ENCODE measurements at regions not wholly inside any gene's neighbourhood (a gene's known extent, or its start where the extent isn't known, plus 50 kb on each side); places are given as distances from the start of the nearest gene placed in this dataset.

DNA sequence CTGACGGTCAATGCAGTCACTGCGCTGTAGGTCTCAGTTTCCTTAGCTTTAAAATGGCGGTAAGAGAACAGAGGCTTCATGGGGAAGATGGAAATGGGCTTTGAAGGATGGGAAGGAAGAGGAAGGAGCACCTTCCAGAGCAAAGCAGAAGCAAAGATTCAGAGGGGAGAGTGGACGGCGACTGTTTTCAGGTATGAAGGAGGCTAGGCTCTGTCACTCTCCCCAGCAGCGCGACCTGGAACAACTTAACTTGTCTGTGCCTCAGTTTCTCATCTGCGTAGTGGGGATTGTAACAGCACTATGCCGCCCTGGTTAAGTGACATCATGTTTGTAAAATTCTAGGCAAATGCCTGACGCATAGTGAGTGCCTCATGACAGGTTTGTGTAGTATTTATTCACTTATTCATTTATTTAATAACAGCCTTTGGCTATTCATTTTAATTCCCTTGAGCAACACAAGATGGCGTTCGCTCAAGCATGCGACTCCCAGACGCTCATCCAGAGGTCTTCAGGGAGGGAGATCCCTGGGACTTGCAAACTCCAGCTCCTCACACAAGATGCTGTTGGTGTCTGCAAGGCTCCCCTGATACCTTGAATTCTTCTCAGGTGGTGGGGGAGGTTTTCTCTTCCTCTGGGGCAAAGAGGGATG, 336.3 kb downstream of the DYSF start:
- FAIRE-seq = no peak

DNA sequence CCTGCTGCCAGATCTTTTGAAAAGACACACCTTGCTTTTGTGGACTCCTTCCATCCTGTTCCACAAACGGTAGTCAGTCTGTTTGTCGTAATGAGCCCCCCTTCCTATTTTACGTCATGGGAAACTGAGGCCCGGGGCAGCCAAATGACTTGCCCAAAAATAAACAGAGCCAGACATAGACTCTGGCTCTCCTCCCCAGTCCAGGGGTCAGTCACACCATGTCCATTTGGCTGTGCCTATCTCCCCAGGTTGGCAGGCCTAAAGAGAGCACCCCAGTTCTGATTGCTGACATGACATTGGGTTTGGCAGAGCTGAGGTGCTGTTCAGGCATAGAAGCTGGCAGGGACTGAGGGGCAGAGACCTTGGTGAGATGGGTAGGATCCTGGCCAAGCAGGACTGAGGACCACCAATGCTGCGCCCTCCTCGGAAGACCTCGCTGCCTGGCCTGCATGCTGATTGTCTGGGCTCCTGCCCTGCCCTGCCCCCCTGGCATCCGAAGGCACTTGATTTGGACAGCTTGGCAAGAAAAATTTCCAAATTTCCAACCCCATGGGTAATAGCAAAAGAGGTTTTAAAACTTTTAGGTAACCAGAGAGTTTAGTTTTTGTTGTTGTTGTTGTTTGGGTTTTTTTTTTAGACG, 335.4 kb downstream of the DYSF start:
- no peak for FAIRE-seq

DNA sequence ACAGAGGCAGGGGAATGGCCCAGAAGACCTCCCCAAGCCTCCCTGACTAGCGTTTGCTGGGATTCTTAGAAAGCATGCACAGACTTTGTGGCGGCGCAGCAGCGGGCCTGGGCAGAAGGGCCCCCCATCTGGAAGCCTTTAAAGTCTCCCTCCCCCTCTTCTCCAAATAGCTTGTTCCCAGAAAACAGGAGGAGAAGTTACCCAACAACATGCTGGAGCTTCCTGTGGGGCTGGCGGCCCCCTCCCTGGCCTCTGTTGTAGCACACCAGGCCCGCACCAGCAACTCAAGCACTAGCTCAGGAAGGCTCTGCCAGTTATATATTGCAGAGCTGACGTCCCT, 334.8 kb downstream of the DYSF start:
- no peak for FAIRE-seq

DNA sequence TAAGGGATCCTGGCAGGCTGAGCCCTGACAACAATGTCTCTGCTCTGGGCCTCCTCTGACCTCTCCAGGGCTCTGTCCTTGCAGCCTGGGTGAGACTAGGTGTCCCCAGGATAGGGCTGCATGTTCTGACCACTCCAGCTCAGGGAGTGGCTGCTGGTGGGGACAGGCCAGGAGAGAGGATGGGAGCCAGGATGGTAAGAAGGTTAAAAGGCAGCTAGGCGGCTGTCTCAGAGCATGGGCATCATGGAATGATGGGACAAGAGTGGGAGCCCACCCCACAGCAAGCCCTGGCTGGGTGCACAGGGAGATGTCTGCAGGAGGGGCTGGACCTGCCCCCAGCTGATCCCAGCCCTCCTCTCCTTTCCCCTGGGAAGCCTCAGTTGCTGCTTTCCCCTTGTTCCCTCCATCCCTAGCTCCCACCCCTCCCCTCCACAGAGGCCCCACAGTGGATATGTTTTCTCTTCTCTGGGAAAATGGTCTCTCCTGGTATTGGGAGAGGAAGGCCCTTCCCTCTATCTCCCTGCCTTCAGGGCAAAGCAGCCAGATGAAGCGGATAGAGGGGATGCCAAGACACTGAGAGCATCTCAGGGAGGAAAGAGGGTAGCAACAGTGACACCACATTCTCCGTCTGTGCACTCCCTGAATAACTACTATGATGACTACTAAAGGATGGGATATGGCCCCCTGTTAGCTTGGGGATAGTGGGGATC, 334.3 kb downstream of the DYSF start:
- no peak for FAIRE-seq

DNA sequence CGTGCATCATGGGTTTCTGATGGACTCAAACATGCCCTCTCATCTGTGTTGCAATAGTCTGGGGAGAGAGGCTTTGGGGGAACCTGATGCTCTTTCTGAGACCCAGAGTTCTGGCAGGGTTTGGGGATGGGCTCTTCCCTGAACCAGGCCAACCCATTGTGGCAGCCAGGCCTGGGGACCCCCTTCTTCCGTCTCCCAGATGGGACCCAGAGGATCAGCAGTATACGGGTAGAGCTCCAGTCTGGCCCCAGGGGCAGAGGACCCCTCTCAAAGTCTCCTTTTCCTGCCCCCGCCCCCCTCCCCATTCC, 333.7 kb downstream of the DYSF start:
- FAIRE-seq = no peak

DNA sequence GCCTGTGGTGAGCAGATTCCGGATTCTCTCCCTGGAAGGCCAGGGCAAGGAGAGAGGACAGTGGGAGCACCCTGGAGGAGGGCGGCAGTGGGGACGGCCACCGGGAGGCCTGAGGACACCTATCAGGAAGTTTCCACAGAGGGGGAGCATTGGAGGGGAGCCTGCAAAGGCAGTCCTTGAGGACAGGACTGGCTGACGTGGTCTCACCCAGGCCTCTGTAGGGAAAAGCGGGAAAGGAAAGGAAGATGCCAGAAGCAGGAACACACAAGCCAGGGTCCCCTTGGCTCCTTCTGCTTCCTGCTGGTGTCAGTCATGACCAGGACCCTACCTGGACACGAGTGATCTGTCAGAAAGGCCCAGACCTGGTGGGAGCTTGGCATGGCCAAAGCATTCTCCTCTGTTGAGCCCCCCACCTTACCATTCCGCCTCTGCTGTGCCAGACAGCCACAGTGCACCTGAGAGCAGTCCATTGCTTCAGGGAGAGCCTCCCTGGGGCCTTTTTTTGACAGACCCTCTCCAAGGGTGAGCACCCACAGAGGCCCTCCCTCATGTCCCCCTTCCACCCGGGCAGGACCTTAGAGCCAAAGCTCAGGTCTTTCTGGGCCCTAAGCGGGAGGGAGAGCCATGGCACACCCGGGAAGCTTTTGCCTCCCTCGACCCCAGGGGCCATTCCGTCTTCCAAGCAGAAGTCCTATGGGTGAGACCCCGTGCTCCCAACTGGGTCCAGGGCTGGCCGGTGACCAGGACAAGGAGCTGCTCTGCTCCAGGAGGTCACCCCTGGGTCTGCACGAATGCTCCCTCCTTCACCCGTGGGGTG, 333.1 kb downstream of the DYSF start:
- no peak for FAIRE-seq

DNA sequence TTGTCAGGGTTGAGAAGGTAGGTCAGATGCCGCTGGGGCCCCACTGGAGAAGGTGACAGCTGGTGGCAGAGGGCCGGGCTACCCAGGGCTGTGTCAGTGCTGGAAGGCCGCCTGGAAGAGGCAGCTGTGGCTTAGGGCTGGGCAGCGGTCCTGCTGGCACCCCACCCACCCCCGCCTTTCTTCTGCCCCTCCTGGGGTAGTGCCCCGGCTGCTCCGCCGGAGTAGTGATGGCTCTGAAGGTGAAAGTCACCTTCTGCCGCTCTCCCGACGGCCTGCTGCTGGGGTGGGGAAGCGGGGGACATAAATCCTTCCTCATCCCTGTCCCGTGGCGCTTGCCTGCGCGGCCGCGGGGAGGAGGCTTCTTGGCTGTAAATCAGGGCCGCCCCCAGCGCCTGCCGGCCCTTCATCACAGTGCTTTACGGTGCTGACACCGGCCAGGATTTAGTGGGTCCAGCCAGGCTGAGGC, 332.2 kb downstream of the DYSF start:
- FAIRE-seq = no peak

DNA sequence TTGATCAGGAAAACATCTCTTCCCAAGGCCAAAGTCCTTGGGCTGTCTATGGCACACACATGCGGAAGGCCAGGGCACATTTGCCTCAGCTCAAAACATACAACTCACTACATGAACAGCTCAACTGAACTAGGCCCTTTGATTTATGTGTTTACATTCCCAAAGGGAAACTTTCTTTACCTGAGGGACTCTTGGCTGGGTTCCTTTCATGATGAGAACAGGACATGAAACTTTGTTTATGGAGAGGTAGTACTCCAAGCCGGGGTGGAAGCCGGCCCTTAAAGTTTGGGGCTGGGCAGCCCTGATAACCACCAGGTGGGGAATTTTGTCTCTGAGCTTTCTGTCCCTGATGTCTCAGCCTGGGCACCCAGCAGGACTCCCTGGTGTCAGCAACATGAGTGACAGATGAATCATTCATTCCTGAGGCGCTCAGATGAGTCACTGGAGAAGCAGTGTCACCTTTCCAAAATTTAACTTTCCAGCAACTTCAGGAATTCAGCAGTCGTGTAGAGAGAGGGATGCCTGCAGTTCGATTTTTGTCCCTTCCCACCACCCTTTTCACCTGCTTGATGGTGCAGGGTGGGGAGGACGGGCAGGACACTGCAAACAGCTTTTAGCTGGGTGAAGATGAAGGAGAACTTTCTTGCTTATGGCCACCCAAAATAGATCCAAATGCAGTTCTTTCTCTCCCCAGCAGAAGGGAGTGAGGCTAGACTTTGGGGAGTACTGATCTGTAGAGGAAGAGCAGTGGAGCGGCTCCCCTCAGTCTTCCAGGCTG, 331.6 kb downstream of the DYSF start:
- no peak for FAIRE-seq

DNA sequence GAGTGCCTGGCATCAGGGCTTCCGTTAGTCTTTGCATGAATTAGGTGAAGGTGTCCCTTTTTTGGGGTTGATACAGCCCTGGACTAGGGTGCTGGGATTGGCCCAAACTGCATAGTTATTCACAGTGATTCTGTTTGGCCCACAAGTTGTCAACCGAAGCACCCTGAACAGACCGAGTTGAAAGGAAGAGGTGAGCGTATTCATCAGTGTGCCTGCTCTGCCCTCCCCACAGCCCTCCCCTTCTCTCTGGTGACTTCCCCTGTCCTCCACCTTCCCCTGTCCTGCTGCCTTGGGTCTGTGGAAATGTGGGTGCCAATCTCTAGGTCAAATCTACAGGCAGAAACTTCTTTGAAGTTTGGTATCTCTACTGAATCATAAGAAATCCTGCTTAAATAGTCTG, 330.5 kb downstream of the DYSF start:
- no peak for FAIRE-seq

DNA sequence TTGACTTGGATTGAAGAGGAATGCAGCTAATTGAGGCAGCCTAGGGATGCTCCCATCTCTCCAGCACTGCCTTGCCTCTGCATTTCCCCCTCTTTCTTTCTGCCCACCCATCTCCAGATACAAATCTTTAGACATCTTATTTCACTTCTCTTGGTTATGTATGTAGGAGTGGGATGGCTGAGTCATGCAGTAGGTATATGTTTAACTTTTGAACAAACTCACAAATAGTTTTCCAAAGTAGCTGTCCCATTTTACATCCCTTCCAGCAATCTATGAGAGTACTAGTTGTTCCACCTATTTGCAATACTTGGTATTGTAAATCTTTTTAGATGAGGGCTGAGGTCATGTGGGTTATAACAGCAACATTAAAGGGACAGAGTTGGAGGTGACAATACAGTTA, 329.9 kb downstream of the DYSF start:
- no peak for FAIRE-seq

DNA sequence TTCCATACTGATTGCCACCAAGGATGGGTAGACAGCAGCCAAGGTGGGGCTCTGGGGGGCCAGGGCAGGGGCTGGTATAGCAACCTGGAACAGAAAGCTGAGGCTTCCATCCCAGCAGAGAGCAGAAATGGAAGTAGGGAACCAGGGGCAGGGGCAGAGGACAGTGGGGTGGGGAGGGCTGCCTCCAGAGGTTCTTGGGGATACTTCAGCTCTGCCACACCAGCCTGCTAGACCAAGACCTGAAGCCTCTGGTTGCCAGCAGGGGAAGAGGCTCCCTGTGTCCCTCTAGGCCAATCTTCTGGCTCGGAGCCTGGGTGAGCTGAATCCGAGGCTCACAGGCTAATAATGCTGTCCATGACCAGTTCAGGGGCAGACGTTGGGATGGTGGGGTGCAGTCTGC, 329.0 kb downstream of the DYSF start:
- no peak for FAIRE-seq

DNA sequence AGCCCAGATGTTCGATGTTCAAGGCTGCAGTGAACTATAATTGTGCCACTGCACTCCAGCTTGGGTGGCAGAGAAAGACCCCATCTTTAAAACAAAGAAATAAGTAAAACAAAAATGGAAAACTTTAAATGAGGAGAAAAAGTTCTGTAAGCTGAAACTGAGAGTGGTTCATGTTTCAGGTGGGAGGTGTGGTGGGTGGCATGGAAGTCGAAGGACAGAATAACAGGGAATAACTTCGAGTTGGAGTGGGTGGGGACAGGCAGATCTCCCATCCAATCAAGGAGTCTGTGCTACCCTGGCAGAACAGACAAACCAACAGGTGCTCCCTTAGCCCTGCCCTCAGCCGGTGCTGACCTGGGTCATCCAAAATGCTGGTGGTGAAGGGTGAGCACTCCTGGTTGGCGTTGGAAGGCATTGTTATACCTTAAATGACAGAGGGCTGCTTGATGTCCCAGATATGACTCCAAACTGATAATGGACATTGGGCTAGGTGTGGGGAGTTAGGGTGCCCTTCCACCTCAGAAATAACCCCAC, 328.4 kb downstream of the DYSF start:
- no peak for FAIRE-seq

DNA sequence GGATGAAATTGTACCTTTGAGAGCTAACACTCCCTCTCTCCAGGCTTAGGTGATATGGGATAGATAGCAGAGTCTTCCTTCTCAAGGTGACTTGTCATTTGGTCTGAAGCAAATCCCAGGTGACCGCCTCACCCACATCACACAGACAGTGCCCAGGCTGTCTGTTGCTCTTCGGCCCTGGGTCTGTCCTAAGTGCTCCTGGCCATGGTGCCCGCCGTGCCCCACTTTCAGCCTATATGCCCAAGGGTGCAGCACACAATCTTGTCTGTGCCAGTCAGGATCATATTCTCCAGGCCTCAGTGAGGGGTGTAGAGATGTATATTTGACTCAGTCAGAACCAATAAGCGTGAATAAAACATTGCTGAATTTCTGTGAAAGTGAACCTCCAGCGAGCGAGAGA, 326.8 kb downstream of the DYSF start:
- FAIRE-seq = no peak

DNA sequence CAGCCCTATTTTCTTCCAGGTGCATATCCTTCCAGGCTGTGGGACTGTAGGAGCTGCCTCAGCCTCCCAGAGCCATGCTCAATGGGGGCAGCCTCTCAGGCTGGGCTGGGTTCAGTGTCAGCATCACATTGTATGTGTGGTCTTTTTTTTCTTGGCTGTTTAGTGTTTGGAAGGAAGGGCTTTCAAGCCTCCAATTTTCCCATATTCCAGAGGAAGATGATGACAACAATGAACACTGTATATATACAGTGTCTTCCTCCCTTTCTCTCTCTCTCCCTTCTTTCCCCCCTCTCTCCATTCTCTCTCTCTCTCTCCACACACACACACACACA, 326.4 kb downstream of the DYSF start:
- FAIRE-seq = no peak

DNA sequence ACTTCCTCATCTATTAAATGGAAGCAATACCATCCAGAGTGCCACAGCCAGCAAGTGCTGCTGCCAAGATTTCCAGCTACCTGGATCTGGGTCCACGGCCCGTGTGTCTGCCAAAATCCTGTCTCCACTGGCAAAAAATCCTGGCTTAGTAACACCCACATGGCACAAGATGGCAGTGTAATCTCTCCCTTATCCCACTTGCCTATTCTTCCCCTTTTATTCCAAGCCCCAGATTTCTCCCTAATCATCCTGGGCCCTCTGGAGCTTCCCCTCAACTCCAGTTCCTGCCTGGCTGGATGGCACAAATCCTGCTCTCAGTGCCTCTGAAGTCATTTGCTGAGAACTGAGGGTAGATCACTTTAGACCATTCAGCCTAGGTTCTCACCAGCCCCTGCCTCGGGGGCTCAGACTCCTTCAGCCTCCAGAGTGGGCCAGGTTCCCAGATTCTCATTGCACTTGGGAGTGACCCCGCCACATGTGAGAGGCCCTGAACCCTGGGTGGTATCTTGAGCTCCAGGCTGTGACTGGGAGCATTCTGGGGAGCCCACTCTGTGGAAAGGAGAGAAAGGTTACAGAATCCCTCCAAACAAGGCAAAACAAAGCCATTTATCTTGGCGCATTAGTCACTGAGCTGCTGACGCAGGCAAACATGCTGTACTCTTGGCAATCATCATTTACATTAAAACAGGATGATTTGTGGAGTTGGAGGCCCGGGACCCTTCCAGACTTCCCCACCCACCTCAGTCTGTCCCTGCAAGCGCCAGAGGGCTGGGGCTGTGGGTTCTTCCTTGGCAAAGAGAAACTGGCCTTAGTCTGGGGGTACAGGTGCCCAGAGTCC, 325.8 kb downstream of the DYSF start:
- FAIRE-seq = no peak

DNA sequence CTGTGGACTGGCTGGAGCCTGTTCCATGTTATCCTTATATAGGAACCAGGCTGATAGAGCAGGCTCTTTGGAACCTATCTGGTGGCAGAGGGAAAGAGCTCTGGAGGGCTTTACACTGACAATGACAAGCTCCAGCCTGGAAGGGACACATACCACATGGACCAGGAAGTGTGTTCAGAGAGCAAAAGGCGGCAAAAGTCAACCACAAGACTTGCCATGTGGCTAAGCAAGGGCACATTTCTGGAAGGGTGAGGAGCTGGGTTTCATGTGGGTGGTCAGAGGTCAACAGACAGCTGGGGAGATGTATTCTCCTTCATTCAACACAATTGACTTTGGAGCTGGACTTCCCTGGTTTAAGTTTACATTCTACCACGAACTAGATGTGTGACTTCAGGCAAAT, 325.2 kb downstream of the DYSF start:
- no peak for FAIRE-seq

DNA sequence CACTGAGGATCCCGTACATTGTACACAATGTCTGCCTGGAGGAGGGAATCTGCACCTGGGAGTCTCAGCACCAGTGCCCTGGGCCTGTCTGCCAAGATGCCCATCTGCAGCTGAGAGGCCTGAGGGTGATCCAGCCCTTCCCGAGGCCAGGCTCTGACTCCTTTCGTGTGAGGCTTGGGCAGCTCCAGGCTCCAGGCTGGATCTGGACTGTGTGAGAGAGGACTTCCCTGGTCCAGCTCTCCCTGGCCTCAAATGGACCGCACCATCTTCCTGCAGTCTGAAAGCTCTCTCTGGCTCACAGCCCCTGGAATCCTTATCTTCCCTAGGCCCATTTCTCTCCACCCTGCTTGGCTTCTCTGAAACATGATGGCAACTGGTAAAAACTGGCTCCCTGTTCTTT, 324.6 kb downstream of the DYSF start:
- no peak for FAIRE-seq

DNA sequence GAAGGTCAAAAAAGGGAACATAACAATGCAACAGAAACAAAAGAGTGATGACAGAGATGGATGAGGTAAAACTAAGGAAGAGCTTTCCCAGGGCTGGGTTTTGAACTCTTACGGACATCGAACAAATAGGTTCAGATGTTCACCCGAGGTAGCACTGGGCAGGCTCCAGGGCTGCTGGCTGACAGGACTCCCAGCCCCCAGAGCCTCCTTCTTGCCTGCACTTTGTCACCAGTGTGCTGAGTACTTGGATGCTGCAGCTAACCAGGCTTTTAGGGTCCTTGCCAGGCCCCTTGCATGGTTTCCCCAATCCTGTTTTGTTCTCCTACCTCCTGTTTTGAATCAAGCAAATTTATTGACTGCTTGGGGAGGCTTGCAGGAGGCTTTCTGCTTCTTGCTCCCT, 322.9 kb downstream of the DYSF start:
- no peak for FAIRE-seq

DNA sequence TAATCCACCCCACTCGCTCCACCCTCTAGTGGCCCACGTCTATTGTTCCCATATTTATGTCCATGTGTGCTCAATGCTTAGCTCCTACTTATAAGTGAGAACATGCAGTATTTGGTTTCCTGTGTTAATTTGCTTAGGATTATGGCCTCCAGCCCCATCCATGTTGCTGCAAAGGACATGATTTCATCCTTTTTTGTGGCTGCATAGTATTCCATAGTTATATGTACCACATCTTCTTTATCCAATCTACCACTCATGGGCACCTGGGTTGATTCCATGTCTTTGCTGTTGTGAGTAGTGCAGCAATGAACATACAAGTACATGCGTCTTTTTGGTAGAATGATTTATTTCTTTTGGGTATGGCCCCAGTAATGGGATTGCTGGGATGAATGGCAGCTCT, 319.9 kb downstream of the DYSF start:
- FAIRE-seq = no peak

DNA sequence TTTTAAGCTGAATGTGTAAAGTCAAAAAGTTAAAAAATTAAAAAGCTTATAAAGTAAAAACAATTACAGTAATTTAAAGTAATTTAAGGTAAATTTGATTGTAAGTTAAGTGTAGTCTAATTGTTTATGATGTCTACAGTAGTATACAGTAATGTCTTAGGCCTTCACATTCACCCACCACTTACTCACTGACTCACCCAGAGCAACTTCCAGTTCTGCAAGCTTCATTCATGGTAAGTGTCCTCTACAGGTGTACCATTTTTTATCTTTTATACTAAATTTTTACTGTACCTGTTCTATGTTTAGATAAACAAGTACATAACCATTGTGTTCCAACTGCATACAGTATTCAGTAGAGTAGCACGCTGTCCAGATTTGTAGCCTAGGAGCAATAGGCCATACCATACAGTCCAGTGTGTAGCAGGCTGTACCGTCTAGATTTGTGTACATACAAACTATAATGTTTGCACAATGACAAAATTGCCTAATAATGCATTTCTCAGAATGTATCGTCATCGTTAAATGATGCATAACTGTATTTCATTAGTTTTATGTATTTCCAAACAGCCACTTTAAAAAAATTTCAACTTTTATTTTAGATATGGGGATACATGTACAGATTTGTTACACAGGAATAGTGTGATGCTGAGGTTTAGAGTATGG, 319.3 kb downstream of the DYSF start:
- peak; percentile 91 for FAIRE-seq

DNA sequence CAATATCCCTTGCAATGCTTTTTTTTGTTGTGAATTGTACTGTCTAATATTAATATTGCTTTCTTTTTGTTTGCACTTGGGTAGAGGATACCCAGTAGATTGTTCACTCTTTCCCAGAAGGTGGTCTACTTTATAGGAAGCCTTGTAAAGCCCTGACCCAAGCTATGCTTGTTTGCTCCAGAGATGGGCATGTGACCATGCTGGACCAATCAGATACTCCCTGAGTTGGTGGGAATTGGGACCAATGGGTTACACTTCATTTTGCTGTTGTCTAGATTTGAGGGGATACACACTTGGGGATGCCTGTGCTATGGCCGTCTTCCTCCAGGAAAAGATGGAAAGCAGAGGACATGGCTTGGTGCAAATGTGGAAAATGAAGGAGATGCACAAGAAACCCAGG, 314.3 kb downstream of the DYSF start:
- no peak for FAIRE-seq

Data from colon (tissue), 2 donors.